ENCODE measurements at regions not wholly inside any gene's neighbourhood (a gene's known extent, or its start where the extent isn't known, plus 50 kb on each side); places are given as distances from the start of the nearest gene placed in this dataset.

DNA sequence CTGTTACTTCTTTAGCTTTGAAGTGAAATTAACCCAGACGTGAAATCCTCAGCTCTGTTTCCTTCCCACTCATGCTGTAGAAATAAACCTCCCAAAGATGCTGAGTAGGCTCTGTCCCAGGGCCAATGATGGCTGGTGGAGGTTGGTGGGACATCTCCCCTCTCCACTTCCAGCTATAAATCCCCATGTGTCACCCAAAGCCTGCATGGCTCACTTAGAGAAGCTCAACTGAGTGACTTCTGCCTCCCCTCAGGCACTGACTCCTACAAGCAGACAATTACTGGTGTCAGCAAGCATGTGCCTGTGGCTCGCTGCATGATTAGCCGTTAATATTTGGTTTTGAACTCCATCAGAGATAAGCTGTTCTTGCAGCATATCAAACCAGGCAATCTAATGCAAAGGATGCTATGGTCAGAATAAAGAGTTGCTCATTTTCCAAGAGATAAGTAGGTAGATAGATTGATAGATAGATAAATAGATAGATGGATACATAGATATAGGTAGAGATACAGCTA is 569.5 kb upstream of the WWC1 start:
- DNase-seq (ENCODE audit: low read depth, low spot score) = no peak

DNA sequence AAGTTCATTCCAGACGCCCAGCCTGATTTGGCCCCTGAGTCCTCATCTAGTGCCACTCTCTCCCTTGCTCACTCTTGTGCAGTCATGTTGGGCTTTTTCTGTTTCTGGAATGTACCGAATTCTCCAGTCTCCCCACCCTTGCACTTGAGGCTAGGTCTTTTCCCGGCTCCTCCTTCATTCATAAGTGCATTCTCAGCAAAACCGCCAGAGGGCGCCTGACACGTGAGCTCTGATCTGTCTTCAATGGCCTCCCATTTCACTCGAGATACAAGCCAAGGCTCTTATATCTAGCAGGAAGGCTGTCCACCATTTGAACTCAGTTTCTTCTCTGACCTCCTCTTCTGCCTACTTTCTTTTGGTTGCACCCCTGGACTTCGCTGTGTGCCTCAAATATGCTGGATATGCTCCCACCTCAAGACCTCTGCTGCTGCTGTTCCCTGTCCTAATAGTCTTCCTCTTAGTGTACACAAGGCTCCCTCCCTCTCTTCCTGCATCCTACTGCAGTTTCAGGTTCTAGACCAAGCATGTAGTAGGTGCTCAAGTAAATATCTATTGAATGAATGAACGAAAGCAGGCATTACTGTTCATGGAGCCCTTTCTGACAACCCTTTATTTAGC is 568.1 kb upstream of the WWC1 start:
- DNase-seq (ENCODE audit: low read depth, low spot score) = peak; percentile 15

DNA sequence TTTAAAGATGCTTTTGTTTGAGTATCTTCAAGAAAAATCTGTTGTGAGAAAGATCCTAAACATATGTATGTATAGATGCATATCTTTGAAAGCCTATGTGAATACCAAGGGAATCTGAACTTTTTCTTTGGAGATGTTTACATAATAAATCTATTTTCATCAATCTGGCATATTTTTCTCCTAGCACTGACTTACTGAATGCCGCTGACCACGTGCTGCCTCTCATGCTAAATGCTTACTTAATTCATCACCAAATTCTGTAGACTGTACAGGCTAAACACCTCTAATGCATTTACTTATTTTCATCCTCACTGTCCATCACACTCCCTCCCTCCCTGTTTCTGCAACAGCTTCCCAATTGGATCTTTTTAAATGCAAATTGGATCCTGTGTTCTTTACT is 566.2 kb upstream of the WWC1 start:
- no peak for DNase-seq (ENCODE audit: low read depth, low spot score)

DNA sequence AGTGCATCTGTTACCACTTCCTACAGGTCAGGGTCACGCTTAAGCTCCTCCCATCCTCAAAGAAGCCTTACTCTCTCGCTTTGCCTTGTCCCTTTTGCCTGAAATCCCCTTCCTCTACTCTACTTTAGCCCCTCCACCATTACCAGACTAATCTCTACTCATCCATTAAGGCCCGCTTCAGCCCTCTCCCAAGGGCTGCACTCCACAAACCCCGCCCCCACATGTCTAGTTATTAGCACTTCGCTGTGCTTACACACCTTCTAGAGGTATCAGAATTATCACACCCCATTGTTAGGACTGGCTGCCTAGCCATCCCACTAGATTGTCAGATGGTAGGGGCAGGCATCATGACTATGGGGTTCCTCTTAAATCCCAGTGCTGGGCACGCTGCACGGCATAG is 565.7 kb upstream of the WWC1 start:
- DNase-seq (ENCODE audit: low read depth, low spot score) = no peak

DNA sequence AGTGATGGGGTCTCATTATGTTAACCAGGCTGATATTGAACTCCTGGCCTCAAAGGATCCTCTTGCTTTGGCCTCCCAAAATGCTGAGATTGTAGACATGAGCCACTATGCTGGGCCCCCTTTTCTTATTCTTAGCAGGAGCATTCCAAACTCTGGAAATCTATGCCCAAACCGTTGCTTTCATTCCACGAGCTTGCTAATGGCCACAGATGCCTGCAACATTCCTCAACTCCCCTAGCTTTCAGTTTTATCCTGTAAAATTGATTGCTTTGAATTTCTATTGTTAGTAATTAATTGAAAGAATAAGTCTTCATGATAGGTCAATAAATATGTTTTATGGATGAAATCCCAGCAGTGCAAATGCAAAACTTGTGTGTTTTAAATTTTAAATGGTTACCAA is 564.8 kb upstream of the WWC1 start:
- no peak for DNase-seq (ENCODE audit: low read depth, low spot score)

DNA sequence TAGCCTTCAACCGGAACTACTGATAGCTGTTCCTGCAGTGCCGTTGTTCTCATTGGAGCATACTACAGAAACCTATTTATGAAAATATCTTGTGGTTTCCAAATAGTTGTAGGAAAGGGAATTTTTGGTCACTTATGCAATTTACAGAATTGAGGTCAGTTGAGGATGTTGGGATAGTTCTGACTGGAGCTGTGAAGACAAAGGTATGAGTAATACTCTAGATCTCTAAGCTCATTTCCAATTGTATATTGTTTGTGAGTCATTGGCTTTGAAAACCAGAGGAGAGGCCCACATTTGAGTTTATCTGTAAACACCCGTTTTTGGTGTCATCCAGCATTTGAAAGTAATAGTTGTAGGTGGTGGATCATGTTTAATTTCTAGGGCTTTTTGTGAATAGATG is 561.3 kb upstream of the WWC1 start:
- no peak for DNase-seq (ENCODE audit: low read depth, low spot score)

DNA sequence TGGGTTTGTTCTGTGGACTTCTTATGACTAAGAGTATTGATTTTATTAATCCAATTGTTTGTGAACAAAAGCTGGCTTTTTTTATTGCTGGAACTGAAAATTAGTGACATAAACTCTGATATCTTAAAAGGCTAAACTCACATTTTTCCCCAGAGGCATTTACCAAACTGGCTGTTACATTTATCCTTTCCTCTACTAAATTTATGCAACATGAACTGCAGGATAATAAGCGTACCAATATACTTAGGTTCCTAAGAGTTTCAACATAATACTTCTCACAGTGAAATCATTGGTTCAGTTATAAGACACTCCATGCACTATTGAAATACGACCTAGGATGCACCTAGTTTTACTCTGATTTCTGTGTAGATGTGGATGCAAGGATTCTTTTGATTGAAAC is 560.8 kb upstream of the WWC1 start:
- DNase-seq (ENCODE audit: low read depth, low spot score) = no peak

DNA sequence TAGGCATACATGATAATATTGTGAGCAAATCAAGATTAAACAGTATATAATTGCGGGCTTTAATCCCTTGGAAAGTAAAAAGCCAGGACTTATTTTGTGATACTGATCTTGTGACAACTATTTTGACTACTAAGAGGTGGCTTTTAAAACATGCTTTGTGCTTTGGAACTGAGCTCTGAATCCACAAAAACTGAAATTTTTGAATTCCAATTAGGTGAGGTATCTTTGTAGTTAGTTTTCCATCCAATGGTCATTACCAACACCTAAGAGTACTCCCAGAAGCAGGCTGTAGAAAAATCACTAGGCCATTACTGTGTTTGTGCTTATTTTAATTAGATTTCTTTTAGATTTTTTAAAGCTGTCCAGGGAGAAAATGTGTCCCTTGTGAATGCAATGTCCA is 559.5 kb upstream of the WWC1 start:
- no peak for DNase-seq (ENCODE audit: low read depth, low spot score)

DNA sequence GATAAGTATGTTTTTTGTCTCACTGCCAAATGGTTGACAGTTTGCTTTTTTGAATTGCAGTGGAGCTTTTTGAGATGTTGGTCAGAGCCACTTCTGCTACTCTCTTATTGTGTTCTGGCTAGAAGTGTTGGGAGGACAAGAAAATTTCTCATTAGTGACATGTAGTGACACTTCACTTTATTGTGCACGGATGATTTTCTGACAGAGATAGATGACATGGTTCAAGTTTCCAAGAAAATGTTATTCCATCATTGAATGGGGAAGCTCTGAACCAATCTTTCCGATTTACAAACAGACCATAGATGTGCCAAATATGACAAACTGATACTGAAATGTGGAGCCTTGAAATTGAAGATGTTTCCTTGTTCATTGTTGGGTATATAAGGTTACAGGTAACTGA is 558.9 kb upstream of the WWC1 start:
- DNase-seq (ENCODE audit: low read depth, low spot score) = no peak

DNA sequence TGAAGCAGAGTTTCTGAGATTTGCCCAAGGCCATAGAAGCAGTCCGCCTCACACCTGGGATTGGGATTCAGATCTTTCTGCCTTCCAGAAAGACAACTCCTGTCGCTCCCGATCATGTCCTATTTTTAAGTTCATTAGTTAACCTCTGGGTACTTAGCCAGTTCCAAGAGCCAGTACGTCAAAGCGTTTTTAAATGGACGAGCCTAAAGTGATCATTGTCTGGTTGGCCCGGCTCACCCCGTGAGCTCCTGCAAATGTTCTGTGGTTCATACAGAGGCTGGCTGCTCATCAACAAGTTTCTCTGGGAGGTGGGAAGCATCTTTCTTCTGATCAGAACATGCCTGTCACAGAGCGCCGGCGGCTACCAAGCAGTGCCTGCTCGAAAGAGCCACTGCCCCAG is 554.5 kb upstream of the WWC1 start:
- no peak for DNase-seq (ENCODE audit: low read depth, low spot score)

DNA sequence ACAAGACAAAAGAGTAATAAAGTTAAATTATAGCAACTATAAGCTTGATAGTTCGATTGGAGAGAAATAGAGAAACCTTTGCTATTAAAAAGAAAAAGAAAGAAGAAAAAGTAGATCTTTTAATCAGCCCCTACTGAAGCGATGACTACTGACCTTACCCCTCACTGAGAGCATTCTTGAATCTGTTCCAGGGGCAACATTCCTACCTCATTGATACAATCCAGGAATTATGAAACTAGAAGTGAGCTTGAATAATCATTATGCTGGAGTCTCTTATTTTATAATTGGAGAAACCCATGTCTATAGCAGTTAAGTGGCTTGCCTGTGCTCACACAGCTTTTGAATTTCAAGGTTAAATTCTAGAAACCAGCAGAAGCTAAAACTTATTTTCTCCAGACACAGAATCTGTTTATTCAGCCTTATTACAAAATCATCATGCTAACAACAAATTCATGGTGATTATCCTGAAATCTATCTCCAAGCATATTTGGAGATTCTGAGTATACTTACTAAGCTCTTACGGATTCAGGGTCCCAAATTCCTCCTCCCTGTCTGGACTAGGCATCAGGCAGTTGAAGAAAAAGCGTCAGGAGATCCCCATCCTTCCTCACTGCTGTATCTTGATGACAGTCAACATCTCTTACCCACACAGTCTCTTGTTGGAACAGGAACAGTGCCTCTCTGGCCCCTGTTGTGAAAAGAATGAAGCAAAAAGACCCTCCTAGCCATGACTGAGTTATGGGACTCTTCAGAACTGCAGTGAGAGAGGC is 547.6 kb upstream of the WWC1 start:
- no peak for DNase-seq (ENCODE audit: low read depth, low spot score)

DNA sequence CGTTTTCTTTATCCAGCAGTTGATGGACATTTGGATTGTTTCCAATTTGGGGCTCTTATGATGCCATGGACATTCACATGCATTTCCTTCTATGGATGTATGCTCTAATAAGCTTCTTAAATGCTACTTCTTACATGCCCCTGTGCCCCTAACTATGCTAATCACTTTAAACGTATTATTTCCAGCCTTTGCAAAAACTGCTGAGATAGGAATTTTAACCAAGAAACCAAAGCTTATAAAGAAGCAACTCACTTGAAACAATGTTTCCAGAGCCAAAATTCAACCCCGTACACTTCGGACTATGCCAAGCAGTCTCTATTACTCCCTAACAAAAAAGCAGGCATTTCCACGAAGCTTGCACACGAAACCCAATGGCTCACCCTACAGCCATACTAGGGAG is 545.6 kb upstream of the WWC1 start:
- DNase-seq (ENCODE audit: low read depth, low spot score) = no peak

DNA sequence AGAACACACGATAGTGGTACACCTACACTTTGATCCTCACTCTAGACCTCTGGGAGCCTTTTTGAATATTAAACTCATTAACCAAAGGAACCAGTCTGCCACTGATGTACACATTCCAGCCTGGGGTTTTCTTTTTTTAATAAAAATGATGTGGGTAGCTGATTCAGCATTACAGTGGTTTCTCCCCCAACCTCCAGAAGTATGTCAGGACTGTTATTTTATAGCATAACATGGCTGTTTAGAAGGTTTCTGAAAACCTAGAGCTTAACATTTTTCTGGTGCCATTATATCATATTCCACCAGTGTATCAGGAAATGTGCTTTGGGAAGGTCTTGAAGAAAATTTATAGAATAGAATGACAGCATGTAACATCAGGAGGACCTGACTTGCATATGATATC is 540.9 kb upstream of the WWC1 start:
- DNase-seq (ENCODE audit: low read depth, low spot score) = no peak

DNA sequence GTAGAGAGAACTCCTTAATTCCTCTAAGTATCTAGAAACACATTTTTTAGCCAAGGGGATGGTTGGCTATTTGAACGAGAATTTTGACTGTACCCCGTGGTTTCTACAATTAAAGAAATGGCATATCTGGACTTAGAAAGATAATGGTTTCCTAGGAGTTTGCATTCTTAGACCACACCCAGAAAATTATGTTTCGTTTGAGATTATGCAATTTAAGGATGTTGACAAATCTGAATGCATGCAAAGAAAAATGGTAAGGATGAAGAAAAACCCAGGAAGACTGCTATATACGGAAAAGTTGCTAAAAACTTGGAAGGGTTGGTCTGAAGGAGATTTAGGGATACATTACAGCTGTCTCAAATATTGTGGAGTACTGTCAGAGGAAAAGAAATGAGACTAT is 538.5 kb upstream of the WWC1 start:
- no peak for DNase-seq (ENCODE audit: low read depth, low spot score)

DNA sequence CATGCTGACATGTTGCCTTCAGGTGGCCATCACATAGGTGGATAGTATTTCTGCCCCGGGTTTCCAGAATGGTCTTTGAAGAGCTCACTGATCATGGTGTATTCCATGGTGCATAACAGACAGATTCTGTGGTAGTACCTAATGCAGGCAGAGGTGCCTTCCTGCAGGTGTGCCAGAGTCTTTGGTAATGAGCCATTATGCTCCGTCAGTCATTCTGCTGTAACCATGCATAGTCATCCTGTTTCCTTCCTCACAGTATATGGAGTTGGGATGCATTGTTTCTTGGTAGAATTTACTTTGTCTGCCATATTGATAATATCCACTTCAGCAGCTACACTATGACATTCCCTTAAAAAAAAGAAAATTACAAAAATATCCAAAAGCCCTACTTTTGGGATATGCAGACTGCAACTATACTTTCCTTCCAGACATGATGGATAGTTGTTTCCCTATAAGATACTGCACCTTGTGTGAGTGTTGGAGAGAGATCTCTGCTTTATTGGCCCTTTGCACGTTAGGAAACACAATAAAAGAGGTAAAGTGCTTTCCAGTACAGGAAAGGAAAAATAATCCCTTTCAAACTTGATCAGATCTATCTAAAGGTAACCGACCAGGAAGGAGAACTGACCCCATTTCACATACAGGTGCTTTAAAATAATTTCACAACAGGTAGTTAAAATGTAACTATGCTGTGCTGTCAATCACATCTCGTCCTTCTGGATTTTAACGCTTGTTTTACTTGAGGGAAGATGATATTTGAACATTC is 537.5 kb upstream of the WWC1 start:
- no peak for DNase-seq (ENCODE audit: low read depth, low spot score)

DNA sequence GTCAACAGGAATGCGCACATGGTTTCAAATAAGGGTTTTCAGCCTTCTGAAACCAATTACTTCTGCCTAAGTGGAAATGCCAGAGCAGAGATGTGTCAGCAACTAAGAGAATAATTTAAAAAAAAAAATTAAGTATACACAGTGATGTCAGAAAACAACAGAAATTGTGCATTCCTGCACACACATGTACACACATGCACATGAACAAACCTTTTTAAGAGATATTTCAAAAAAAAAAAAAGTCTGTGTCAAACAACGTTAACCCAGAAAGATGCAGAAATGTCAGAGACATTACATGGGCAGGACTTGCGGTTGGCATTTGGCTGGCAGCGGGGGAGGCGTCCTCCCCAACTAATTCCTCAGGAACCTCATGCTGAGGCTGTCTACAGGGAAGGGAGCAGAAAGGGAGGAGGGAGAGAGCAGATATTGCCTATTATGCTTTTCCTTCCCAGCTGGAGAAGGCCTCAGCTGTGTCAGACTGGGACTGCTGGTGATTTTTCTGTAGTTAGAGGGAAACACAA is 536.9 kb upstream of the WWC1 start:
- peak; percentile 5 for DNase-seq (ENCODE audit: low read depth, low spot score)

DNA sequence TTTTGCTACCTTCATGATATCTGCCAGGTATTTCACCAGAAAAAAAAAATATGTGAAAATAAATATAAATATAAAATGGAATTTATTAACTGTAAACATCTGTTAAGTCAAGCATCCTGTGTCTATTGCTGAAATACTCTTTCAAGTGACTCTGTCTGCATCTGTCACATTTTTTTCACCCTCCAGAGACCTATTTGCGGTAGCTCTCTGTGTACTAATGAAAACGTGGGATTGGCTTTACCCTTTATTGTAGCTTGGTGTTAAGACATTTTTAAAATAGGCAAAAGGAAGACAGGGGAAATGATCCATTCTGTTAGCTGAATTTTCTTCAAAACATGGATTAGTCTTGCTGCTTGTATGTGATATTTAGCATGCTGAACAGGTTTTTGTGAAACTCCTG is 536.0 kb upstream of the WWC1 start:
- DNase-seq (ENCODE audit: low read depth, low spot score) = no peak

DNA sequence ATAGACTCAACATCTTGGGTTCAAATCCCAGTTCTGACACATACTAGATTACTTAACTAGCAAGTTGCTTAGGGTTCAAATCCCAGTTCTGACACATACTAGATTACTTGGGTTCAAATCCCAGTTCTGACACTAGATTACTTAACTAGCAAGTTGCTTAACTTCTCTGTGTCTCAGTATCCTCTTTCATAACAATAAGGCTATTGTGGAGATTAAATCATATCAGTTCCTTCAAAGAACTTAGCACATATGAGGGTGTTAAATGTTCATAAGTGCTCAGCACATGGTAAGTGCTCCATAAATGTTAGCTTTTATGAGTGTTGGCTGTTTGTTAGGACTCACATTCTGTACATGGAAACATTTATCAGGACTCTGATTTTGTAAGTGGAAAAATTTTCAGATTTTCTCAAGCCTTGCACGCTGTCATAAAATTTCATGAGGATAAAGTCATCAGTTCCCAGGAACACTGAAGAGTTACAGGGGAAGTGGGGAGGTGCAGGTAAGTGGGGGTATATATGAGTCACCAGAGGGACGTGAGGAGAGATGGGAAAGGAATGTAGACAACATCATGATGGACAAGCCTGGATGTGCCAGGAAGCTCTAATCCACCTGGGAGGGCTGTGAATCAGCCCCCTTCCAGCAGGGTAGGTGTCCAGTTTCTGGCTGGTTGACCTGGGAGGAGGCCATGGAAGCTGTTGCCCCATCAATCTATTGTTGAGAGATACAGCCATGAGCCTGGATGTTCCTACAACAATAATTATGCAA is 532.2 kb upstream of the WWC1 start:
- no peak for DNase-seq (ENCODE audit: low read depth, low spot score)

DNA sequence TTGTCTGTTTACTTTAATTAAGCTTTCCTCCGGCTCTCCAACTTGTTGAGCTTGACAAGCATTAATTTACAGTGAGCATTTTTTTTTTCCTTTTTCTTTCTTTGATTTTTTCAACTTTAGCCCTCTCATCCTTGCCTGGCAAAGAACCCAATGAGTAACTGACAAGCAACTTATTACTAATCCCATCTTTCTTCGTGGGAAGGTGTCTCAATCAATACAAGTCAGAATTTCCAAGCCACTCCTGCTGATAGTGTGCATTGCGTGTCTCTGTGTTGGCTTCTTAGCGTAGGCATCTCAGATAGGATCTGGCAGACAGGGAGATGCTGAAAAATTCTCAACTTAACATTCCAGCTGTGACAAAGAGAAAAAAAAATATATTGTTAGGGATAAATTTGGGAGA is 527.7 kb upstream of the WWC1 start:
- DNase-seq (ENCODE audit: low read depth, low spot score) = no peak

DNA sequence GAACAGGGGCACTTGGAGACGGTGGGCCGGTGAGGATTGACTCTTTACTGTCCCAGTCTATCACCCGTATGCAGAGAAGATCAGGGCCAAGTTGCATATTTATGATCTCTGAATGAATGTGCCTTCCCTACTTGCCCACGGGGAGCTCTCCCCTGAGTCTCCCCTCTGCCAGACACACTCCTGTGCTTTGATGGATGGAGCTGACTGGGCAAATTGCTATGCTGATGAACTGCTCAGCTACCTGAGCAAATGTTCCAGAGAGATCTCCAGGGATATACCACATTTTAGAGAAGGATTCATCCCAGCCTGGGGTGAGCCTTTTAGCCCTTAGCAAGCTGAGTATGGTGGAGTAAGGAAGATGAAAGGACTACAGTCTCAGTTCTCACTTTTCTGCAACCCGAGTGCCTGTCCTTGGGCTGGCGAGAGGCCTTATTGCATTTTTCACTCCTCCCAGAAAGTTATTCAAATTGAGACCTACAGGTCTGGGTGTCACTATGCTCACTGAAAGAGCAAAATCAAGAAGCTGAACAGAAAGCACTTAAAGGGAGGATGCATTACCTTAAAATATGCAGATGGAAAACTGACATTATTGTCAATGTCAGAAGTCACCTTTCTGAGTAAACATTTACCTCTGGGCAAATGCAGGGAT is 526.7 kb upstream of the WWC1 start:
- no peak for DNase-seq (ENCODE audit: low read depth, low spot score)

DNA sequence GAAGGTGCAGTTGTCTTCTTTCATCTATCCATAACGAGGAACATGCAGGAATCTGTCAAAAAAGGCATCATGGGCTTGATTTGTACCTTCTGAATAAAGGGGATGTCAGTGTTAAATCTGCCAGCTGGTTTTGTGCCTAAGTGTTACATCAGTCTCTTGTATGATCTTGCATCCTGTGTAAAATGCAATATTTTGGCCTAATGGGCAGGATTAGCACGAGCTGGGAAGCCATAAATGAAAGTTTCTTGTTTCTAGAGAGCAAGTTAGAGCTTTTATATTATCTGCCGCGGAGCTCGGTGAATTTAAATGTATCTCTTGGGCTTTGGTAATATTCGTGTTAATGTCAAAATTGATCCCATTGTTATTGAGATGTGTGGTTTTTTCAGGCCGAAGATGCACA is 526.1 kb upstream of the WWC1 start:
- DNase-seq (ENCODE audit: low read depth, low spot score) = no peak

Measured in brain pericyte (primary cell).